Neural progenitor cell (in vitro differentiated cells): ENCODE measurements at regions not wholly inside any gene's neighbourhood (a gene's known extent, or its start where the extent isn't known, plus 50 kb on each side); places are given as distances from the start of the nearest gene placed in this dataset.
"Not testable (repeated sequence)": the region's sequence is repeated elsewhere in the genome, so short reads cannot be mapped to it uniquely, and the experiment has no call there.

Experiments used
- DNase-seq: peaks from one replicate; pipeline ENCODE4 v3.0.0-alpha.2; 2016; ENCODE audit warnings: low spot score
- H2AFZ ChIP-seq: fragments of 200-600 bp; sonication (generic); replicated peaks from 2 replicates; pipeline ENCODE4 v1.6.1; 2016; ENCODE audit warnings: antibody characterized with exemption
- H3F3A ChIP-seq: fragments of 200-600 bp; sonication (generic); 2 replicates; pipeline ENCODE4 v1.6.1; 2016; ENCODE audit warnings: antibody characterized with exemption, low read depth
- H3K27ac ChIP-seq: fragments of 200-600 bp; sonication (generic); 2 replicates; pipeline ENCODE4 v1.5.1; 2016; ENCODE audit warnings: mild to moderate bottlenecking
- H3K27me3 ChIP-seq: fragments of 200-600 bp; sonication (generic); 2 replicates; pipeline ENCODE4 v1.6.1; 2016; ENCODE audit warnings: mild to moderate bottlenecking, moderate library complexity
- H3K36me3 ChIP-seq: fragments of 200-600 bp; sonication (generic); 2 replicates; pipeline ENCODE4 v1.5.1; 2016
- H3K4me1 ChIP-seq: fragments of 200-600 bp; sonication (generic); 2 replicates; pipeline ENCODE4 v1.6.1; 2016; ENCODE audit warnings: mixed run types
- H3K4me2 ChIP-seq: fragments of 200-600 bp; sonication (generic); 2 replicates; pipeline ENCODE4 v1.6.1; 2016
- H3K4me3 ChIP-seq: fragments of 200-600 bp; sonication (generic); 2 replicates; pipeline ENCODE4 v1.5.1; 2016
- H3K79me2 ChIP-seq: fragments of 200-600 bp; sonication (generic); 2 replicates; pipeline ENCODE4 v1.6.1; 2016; ENCODE audit warnings: low read depth
- H3K9ac ChIP-seq: fragments of 200-600 bp; sonication (generic); 2 replicates; pipeline ENCODE4 v1.6.1; 2016
- H3K9me3 ChIP-seq: fragments of 200-600 bp; sonication (generic); 2 replicates; pipeline ENCODE4 v1.5.1; 2016; ENCODE audit warnings: low read depth
- H4K20me1 ChIP-seq: fragments of 200-600 bp; sonication (generic); 2 replicates; pipeline ENCODE4 v1.6.1; 2016; ENCODE audit warnings: low read depth
- H3K27ac Mint-ChIP-seq: 3 replicates; pipeline ENCODE4 v1.8.0; 2021; ENCODE audit warnings: mixed read lengths
- H3K27me3 Mint-ChIP-seq: 2 replicates; pipeline ENCODE4 v1.8.0; 2022; ENCODE audit warnings: low read depth, mild to moderate bottlenecking, inconsistent platforms, moderate library complexity, mixed read lengths; ENCODE audit not compliant: insufficient read depth
- H3K36me3 Mint-ChIP-seq: 3 replicates; pipeline ENCODE4 v1.8.0; 2021; ENCODE audit warnings: mixed read lengths
- H3K4me1 Mint-ChIP-seq: 3 replicates; pipeline ENCODE4 v1.8.0; 2021; ENCODE audit warnings: mixed read lengths
- H3K4me3 Mint-ChIP-seq: 3 replicates; pipeline ENCODE4 v1.8.0; 2021; ENCODE audit warnings: mild to moderate bottlenecking, moderate library complexity, mixed read lengths
- H3K9me3 Mint-ChIP-seq: 3 replicates; pipeline ENCODE4 v1.8.0; 2020; ENCODE audit warnings: mixed read lengths
- EZH2 ChIP-seq: fragments of 200-600 bp; sonication (generic); IDR thresholded peaks from 2 replicates; pipeline ENCODE4 v1.6.1; 2017; ENCODE audit warnings: antibody characterized with exemption, mild to moderate bottlenecking, moderate library complexity
- EZH2phosphoT487 ChIP-seq: fragments of 200-600 bp; sonication (generic); IDR thresholded peaks from 2 replicates; pipeline ENCODE4 v1.6.1; 2017; ENCODE audit warnings: antibody characterized with exemption
- TF ChIP-seq, protein P1 (sequence below): fragments of 200-600 bp; sonication (generic); IDR thresholded peaks from 2 replicates; pipeline ENCODE4 v1.5.1; 2017; ENCODE audit warnings: antibody characterized with exemption, mild to moderate bottlenecking

DNA sequence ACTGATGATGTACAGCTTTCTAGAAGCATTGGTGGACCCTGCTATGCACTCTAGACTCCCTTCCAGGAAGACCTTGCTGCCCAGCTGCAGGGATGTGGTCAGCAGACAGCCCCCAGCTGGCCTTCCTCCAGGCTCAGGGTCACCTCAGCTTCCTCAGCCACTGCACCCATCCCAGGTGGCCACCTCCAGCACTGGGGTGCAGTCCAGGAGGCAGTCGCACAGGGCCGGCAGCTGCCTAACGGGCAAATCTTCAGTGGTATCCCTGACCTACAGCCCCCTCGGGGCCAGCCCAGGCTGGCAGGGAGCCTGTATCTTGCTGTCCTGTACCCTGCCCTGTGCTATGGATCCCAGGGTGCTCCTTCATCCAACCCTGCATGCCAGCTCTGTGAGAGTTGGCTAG lies 81.8 kb downstream of the GADD45G start:
- Histone ChIP-seq H3K9me3 (no peaks in the 10 kb centered on the region), H3K9ac (no peak overlapping the region), H3K79me2 (no peaks in the 10 kb centered on the region), H4K20me1 (no peaks in the 10 kb centered on the region), H3F3A (no peaks in the 10 kb centered on the region), H3K36me3 (no peaks in the 10 kb centered on the region), H3K27me3 (peaks cover 13% of the 10 kb centered on the region), H3K4me2 (no peak overlapping the region), H3K27ac (no peak overlapping the region), H2AFZ (no peak overlapping the region), H3K4me1 (no peaks in the 10 kb centered on the region), H3K4me3 (no peak overlapping the region)
- Mint-ChIP-seq H3K27me3 (peaks cover 28% of the 10 kb centered on the region), H3K27ac (no peak overlapping the region), H3K4me1 (peaks cover 15% of the 10 kb centered on the region), H3K36me3 (no peaks in the 10 kb centered on the region), H3K9me3 (peaks cover 2% of the 10 kb centered on the region), H3K4me3 (no peak overlapping the region)
- no peak for TF ChIP-seq EZH2phosphoT487
- TF ChIP-seq EZH2 = no peak
- TF ChIP-seq, protein P1, sequence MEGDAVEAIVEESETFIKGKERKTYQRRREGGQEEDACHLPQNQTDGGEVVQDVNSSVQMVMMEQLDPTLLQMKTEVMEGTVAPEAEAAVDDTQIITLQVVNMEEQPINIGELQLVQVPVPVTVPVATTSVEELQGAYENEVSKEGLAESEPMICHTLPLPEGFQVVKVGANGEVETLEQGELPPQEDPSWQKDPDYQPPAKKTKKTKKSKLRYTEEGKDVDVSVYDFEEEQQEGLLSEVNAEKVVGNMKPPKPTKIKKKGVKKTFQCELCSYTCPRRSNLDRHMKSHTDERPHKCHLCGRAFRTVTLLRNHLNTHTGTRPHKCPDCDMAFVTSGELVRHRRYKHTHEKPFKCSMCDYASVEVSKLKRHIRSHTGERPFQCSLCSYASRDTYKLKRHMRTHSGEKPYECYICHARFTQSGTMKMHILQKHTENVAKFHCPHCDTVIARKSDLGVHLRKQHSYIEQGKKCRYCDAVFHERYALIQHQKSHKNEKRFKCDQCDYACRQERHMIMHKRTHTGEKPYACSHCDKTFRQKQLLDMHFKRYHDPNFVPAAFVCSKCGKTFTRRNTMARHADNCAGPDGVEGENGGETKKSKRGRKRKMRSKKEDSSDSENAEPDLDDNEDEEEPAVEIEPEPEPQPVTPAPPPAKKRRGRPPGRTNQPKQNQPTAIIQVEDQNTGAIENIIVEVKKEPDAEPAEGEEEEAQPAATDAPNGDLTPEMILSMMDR = no peak
- DNase-seq = no peak

DNA sequence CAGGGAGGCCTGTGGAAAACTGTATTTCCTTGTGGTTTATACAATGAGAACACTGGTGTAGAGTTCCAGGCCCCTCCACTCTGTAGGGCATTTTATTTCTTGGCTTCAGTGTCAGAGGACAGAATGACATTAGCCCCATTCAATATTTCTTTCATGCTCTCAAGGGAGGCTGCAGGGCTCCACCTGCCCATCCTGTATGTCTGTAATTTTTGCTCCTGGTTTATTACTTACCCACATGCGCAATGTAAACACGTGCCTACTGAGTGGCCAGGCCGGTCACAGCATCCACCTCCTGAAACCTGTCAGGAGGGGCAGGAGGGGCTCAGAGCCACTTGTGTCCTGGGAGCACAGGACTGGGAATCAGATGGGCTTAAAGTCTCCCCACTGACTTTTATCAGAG lies 82.4 kb downstream of the GADD45G start:
- Histone ChIP-seq H3K9ac (no peak overlapping the region), H3K9me3 (no peaks in the 10 kb centered on the region), H3K36me3 (no peaks in the 10 kb centered on the region), H4K20me1 (no peaks in the 10 kb centered on the region), H3K4me3 (no peak overlapping the region), H3K79me2 (no peaks in the 10 kb centered on the region), H3K27ac (no peak overlapping the region), H3K4me2 (no peak overlapping the region), H2AFZ (no peak overlapping the region), H3K27me3 (peaks cover 9% of the 10 kb centered on the region), H3F3A (no peaks in the 10 kb centered on the region), H3K4me1 (no peaks in the 10 kb centered on the region)
- Mint-ChIP-seq H3K4me1 (peaks cover 10% of the 10 kb centered on the region), H3K36me3 (no peaks in the 10 kb centered on the region), H3K4me3 (no peak overlapping the region), H3K9me3 (no peaks in the 10 kb centered on the region), H3K27ac (no peak overlapping the region), H3K27me3 (peaks cover 23% of the 10 kb centered on the region)
- TF ChIP-seq, protein P1 = no peak
- no peak for TF ChIP-seq EZH2
- DNase-seq = no peak

DNA sequence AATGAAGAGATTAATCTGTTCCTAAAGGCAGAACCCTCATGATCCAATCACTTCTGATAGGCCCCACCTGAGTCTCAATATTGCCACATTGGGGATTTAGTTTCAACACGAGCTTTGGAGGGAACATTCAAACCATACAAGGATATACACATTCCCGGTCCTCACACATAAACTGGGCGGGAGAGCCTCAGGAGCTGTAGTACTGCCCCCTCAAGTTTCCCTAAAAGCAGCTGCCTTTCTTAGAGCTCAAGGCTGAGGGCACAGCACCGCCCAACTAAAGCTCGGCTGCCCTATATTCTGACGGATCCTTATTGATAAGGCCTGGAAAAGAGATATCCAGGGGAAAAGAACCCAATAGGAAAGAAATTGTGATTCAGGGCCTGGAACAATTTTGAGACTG lies 83.0 kb downstream of the GADD45G start:
- peaks cover 19% of the 10 kb centered on the region for H3K27me3 Mint-ChIP-seq
- H3K4me3 ChIP-seq = no peak overlapping the region
- H3F3A ChIP-seq = no peaks in the 10 kb centered on the region
- no peaks in the 10 kb centered on the region for H3K9me3 Mint-ChIP-seq
- H3K9ac ChIP-seq = no peak overlapping the region
- no peak overlapping the region for H2AFZ ChIP-seq
- no peaks in the 10 kb centered on the region for H4K20me1 ChIP-seq
- H3K4me1 ChIP-seq = no peaks in the 10 kb centered on the region
- no peaks in the 10 kb centered on the region for H3K36me3 ChIP-seq
- no peak overlapping the region for H3K4me3 Mint-ChIP-seq
- no peak for DNase-seq
- no peak overlapping the region for H3K27ac Mint-ChIP-seq
- H3K4me2 ChIP-seq = no peak overlapping the region
- peaks cover 5% of the 10 kb centered on the region for H3K27me3 ChIP-seq
- peaks cover 7% of the 10 kb centered on the region for H3K4me1 Mint-ChIP-seq
- no peaks in the 10 kb centered on the region for H3K79me2 ChIP-seq
- no peak overlapping the region for H3K27ac ChIP-seq
- no peaks in the 10 kb centered on the region for H3K9me3 ChIP-seq
- TF ChIP-seq, protein P1 = no peak
- no peak for TF ChIP-seq EZH2
- no peak for TF ChIP-seq EZH2phosphoT487
- H3K36me3 Mint-ChIP-seq = no peaks in the 10 kb centered on the region

DNA sequence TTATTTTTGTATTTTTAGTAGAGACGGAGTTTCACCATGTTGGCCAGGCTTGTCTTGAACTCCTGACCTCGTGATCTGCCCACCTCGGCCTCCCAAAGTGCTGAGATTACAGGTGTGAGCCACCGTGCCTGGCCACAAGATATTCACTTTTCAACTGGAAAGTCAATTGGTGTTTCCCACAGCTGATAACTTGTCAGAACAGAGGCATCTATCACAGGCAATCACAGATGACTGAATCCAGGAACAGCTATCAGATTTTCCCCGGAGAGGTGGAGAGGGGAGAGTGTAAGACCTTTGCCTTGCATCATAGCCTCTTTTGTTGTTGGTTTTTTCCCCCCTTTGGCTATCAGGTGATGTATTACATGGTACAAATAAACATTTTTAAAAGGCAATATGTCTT lies 84.5 kb downstream of the GADD45G start:
- not testable (repeated sequence) for H3K4me1 ChIP-seq, H3K9ac ChIP-seq, H3K27ac ChIP-seq, H3K27me3 ChIP-seq, H3K9me3 Mint-ChIP-seq, H3K36me3 ChIP-seq, H2AFZ ChIP-seq, H3K27ac Mint-ChIP-seq, H3K79me2 ChIP-seq, H3K9me3 ChIP-seq, H3K36me3 Mint-ChIP-seq, DNase-seq, H3K4me3 Mint-ChIP-seq, H3F3A ChIP-seq, H4K20me1 ChIP-seq, H3K4me2 ChIP-seq, H3K4me3 ChIP-seq
- Mint-ChIP-seq H3K4me1 (peaks cover 12% of the 10 kb centered on the region), H3K27me3 (peaks cover 21% of the 10 kb centered on the region)
